OCI-LY1 (cell line): ENCODE measurements at regions not wholly inside any gene's neighbourhood (a gene's known extent, or its start where the extent isn't known, plus 50 kb on each side); places are given as distances from the start of the nearest gene placed in this dataset.

Experiments
- H2AFZ ChIP-seq: fragments of 200-600 bp; sonication (generic), shearing (Covaris generic); 2 replicates; pipeline ENCODE4 v1.6.0; 2014; ENCODE audit warnings: antibody characterized with exemption, mild to moderate bottlenecking, low read length
- H3F3A ChIP-seq: fragments of 200-600 bp; sonication (generic), shearing (Covaris generic); 2 replicates; pipeline ENCODE4 v1.6.0; 2014; ENCODE audit warnings: mild to moderate bottlenecking, antibody characterized with exemption, low read length, moderate library complexity; ENCODE audit not compliant: insufficient read depth
- H3K27ac ChIP-seq: fragments of 200-600 bp; sonication (generic); 2 replicates; pipeline ENCODE4 v1.5.1; 2014; ENCODE audit warnings: low read length, mixed run types, mild to moderate bottlenecking, low read depth; ENCODE audit not compliant: poor library complexity, severe bottlenecking
- H3K27me3 ChIP-seq: fragments of 200-600 bp; sonication (generic); 2 replicates; pipeline ENCODE4 v1.6.0; 2014; ENCODE audit warnings: antibody characterized with exemption, mild to moderate bottlenecking, low read length, moderate library complexity; ENCODE audit not compliant: insufficient read depth
- H3K36me3 ChIP-seq: fragments of 200-600 bp; sonication (generic); 2 replicates; pipeline ENCODE4 v1.6.1; 2014; ENCODE audit warnings: mild to moderate bottlenecking, antibody characterized with exemption, low read length, moderate library complexity, mixed read lengths; ENCODE audit not compliant: insufficient read depth
- H3K4me1 ChIP-seq: fragments of 200-600 bp; sonication (generic); 2 replicates; pipeline ENCODE4 v1.5.1; 2014; ENCODE audit warnings: mild to moderate bottlenecking, low read length, moderate library complexity; ENCODE audit not compliant: insufficient read depth, severe bottlenecking
- H3K4me2 ChIP-seq: fragments of 200-600 bp; sonication (generic), shearing (Covaris generic); 2 replicates; pipeline ENCODE4 v1.6.1; 2014; ENCODE audit warnings: low read length
- H3K4me3 ChIP-seq: fragments of 200-600 bp; sonication (generic); 2 replicates; pipeline ENCODE4 v1.5.1; 2014; ENCODE audit warnings: low read length, low read depth, mild to moderate bottlenecking, mixed read lengths; ENCODE audit not compliant: poor library complexity, severe bottlenecking
- H3K79me2 ChIP-seq: fragments of 200-600 bp; shearing (Covaris generic); 2 replicates; pipeline ENCODE4 v1.6.1; 2016; ENCODE audit warnings: mixed run types, low read length, mixed read lengths; ENCODE audit not compliant: insufficient read depth
- H3K9ac ChIP-seq: fragments of 200-600 bp; sonication (generic), shearing (Covaris generic); 2 replicates; pipeline ENCODE4 v1.6.1; 2014; ENCODE audit warnings: mild to moderate bottlenecking, low read length, mixed read lengths
- H3K9me2 ChIP-seq: fragments of 200-600 bp; sonication (generic), shearing (Covaris generic); 2 replicates; pipeline ENCODE4 v1.6.1; 2014; ENCODE audit warnings: low read depth, mild to moderate bottlenecking, low read length, mixed read lengths
- H3K9me3 ChIP-seq: fragments of 200-600 bp; shearing (Covaris generic); 2 replicates; pipeline ENCODE4 v1.6.1; 2014; ENCODE audit warnings: low read length, mixed read lengths
- H4K20me1 ChIP-seq: fragments of 200-600 bp; sonication (generic), shearing (Covaris generic); 2 replicates; pipeline ENCODE4 v1.6.0; 2016; ENCODE audit warnings: mild to moderate bottlenecking, low read length; ENCODE audit not compliant: insufficient read depth
- CTCF ChIP-seq: fragments of 200-600 bp; sonication (generic), shearing (Covaris generic); IDR thresholded peaks from 2 replicates; pipeline ENCODE4 v1.5.1; 2017; ENCODE audit warnings: mild to moderate bottlenecking, antibody characterized with exemption, low read length, moderate library complexity, mixed read lengths
- EZH2 ChIP-seq: fragments of 200-600 bp; sonication (generic), shearing (Covaris generic); IDR thresholded peaks from 2 replicates; pipeline ENCODE4 v1.8.0; 2017; ENCODE audit warnings: borderline replicate concordance, mixed run types, mild to moderate bottlenecking, antibody characterized with exemption, low read length, moderate library complexity, mixed read lengths

GRCh38 chr5:174344335-174344734 lies 298.8 kb downstream of the NSG2 start:
- Histone ChIP-seq H3K4me3 (no peak overlapping the region), H3K27ac (no peak overlapping the region), H3K79me2 (no peaks in the 10 kb centered on the region), H3K27me3 (no peaks in the 10 kb centered on the region), H3K36me3 (no peaks in the 10 kb centered on the region), H3K9me3 (no peaks in the 10 kb centered on the region), H3F3A (no peaks in the 10 kb centered on the region), H3K4me2 (no peak overlapping the region), H3K4me1 (no peaks in the 10 kb centered on the region), H4K20me1 (no peaks in the 10 kb centered on the region), H3K9me2 (no peaks in the 10 kb centered on the region), H2AFZ (no peak overlapping the region), H3K9ac (no peak overlapping the region)
- TF ChIP-seq CTCF, result no peak
- no peak for TF ChIP-seq EZH2

GRCh38 chr5:174347183-174347582 lies 301.7 kb downstream of the NSG2 start:
- H4K20me1 ChIP-seq, result no peaks in the 10 kb centered on the region
- no peaks in the 10 kb centered on the region for H3F3A ChIP-seq
- H3K4me1 ChIP-seq, result no peaks in the 10 kb centered on the region
- H3K9me3 ChIP-seq, result no peaks in the 10 kb centered on the region
- no peaks in the 10 kb centered on the region for H3K79me2 ChIP-seq
- no peak overlapping the region for H3K4me2 ChIP-seq
- no peaks in the 10 kb centered on the region for H3K9me2 ChIP-seq
- H3K27me3 ChIP-seq, result no peaks in the 10 kb centered on the region
- no peak overlapping the region for H2AFZ ChIP-seq
- no peak overlapping the region for H3K9ac ChIP-seq
- no peaks in the 10 kb centered on the region for H3K36me3 ChIP-seq
- TF ChIP-seq CTCF (no peak), EZH2 (no peak)
- no peak overlapping the region for H3K27ac ChIP-seq
- H3K4me3 ChIP-seq, result no peak overlapping the region

GRCh38 chr5:174348311-174348981 lies 302.9 kb downstream of the NSG2 start:
- Histone ChIP-seq H3F3A (no peaks in the 10 kb centered on the region), H3K9ac (no peak overlapping the region), H3K4me3 (no peak overlapping the region), H3K4me2 (no peak overlapping the region), H3K79me2 (no peaks in the 10 kb centered on the region), H3K27me3 (no peaks in the 10 kb centered on the region), H3K27ac (no peak overlapping the region), H2AFZ (no peak overlapping the region), H3K4me1 (no peaks in the 10 kb centered on the region), H3K9me3 (no peaks in the 10 kb centered on the region), H3K36me3 (no peaks in the 10 kb centered on the region), H4K20me1 (no peaks in the 10 kb centered on the region), H3K9me2 (no peaks in the 10 kb centered on the region)
- TF ChIP-seq CTCF (no peak), EZH2 (no peak)
